ENCODE measurements at regions not wholly inside any gene's neighbourhood (a gene's known extent, or its start where the extent isn't known, plus 50 kb on each side); places are given as distances from the start of the nearest gene placed in this dataset.

GRCh38 chr11:119533462-119533861 lies 110.5 kb upstream of the THY1 start:
- TF ChIP-seq CTCF (IDR thresholded peaks at IDR 0.05; ENCODE audit: poor library complexity, severe bottlenecking) = no peak
- Histone ChIP-seq H3K4me1 (ENCODE audit: insufficient read depth, poor library complexity, severe bottlenecking) (no peaks in the 10 kb centered on the region), H3K9me3 (ENCODE audit: severe bottlenecking) (no peaks in the 10 kb centered on the region), H3K27me3 (ENCODE audit: insufficient read depth, poor library complexity, severe bottlenecking) (no peaks in the 10 kb centered on the region), H3K36me3 (ENCODE audit: low read depth) (no peaks in the 10 kb centered on the region), H3K4me3 (ENCODE audit: severe bottlenecking) (no peak overlapping the region), H3K27ac (ENCODE audit: poor library complexity, severe bottlenecking) (no peak overlapping the region)
- ATAC-seq (ENCODE audit: low read depth) (no peak), DNase-seq (ENCODE audit: low spot score) (peak; percentile 39)

- H3K27me3 ChIP-seq (ENCODE audit: insufficient read depth, poor library complexity, severe bottlenecking) = no peaks in the 10 kb centered on the region
- TF ChIP-seq CTCF (IDR thresholded peaks at IDR 0.05; ENCODE audit: poor library complexity, severe bottlenecking) = no peak
- peak; percentile 6 for DNase-seq (ENCODE audit: low spot score)
- no peak overlapping the region for H3K27ac ChIP-seq (ENCODE audit: poor library complexity, severe bottlenecking)
- no peak for ATAC-seq (ENCODE audit: low read depth)
- no peak overlapping the region for H3K4me3 ChIP-seq (ENCODE audit: severe bottlenecking)
- no peaks in the 10 kb centered on the region for H3K9me3 ChIP-seq (ENCODE audit: severe bottlenecking)
- H3K36me3 ChIP-seq (ENCODE audit: low read depth) = no peaks in the 10 kb centered on the region
- no peaks in the 10 kb centered on the region for H3K4me1 ChIP-seq (ENCODE audit: insufficient read depth, poor library complexity, severe bottlenecking)
These were observed 109.6 kb upstream of the THY1 start for GRCh38 chr11:119532551-119532950.

- DNase-seq (ENCODE audit: low spot score) (peak; percentile 31), ATAC-seq (ENCODE audit: low read depth) (no peak)
- H3K4me3 ChIP-seq (ENCODE audit: severe bottlenecking) = no peak overlapping the region
- H3K27ac ChIP-seq (ENCODE audit: poor library complexity, severe bottlenecking) = no peak overlapping the region
- H3K9me3 ChIP-seq (ENCODE audit: severe bottlenecking) = no peaks in the 10 kb centered on the region
- H3K27me3 ChIP-seq (ENCODE audit: insufficient read depth, poor library complexity, severe bottlenecking) = no peaks in the 10 kb centered on the region
- TF ChIP-seq CTCF (IDR thresholded peaks at IDR 0.05; ENCODE audit: poor library complexity, severe bottlenecking) = no peak
- H3K36me3 ChIP-seq (ENCODE audit: low read depth) = no peaks in the 10 kb centered on the region
- no peaks in the 10 kb centered on the region for H3K4me1 ChIP-seq (ENCODE audit: insufficient read depth, poor library complexity, severe bottlenecking)
These were observed 108.7 kb upstream of the THY1 start for GRCh38 chr11:119531623-119532022.

- no peak for ATAC-seq (ENCODE audit: low read depth)
- Histone ChIP-seq H3K4me3 (ENCODE audit: severe bottlenecking) (no peak overlapping the region), H3K4me1 (ENCODE audit: insufficient read depth, poor library complexity, severe bottlenecking) (no peaks in the 10 kb centered on the region)
These were observed 108.1 kb upstream of the THY1 start for GRCh38 chr11:119531056-119531455.

More at GRCh38 chr11:119531056-119531455, 108.1 kb upstream of the THY1 start:
- no peak for TF ChIP-seq CTCF (IDR thresholded peaks at IDR 0.05; ENCODE audit: poor library complexity, severe bottlenecking)
- no peaks in the 10 kb centered on the region for H3K27me3 ChIP-seq (ENCODE audit: insufficient read depth, poor library complexity, severe bottlenecking)
- H3K36me3 ChIP-seq (ENCODE audit: low read depth) = no peaks in the 10 kb centered on the region
- peak; percentile 19 for DNase-seq (ENCODE audit: low spot score)
- no peak overlapping the region for H3K27ac ChIP-seq (ENCODE audit: poor library complexity, severe bottlenecking)
- H3K9me3 ChIP-seq (ENCODE audit: severe bottlenecking) = no peaks in the 10 kb centered on the region
